Natural killer cell (primary cell): ENCODE measurements at regions not wholly inside any gene's neighbourhood (a gene's known extent, or its start where the extent isn't known, plus 50 kb on each side); places are given as distances from the start of the nearest gene placed in this dataset.

Source experiments
- ATAC-seq, 3 donors: fragments of 150-1000 bp in 2 of 3; fragments of 200-7000 bp in 1 of 3; cut with Tn5 transposase; 1 replicate in 1 of 3; 2 replicates in 2 of 3; pipeline ENCODE4 v1.10.0; 2021; ENCODE audit warnings: mild to moderate bottlenecking in 2 of 3, moderate library complexity in 2 of 3
- DNase-seq, 2 donors: peaks; one replicate each; pipeline versions ENCODE4 v3.0.0 to v3.0.0-alpha.2; 2013 to 2021; ENCODE audit warnings: mixed read lengths in 1 of 2
- H3K27ac ChIP-seq: one replicate; pipeline ENCODE4 v1.5.1; 2013; ENCODE audit warnings: mild to moderate bottlenecking, low read length
- H3K27me3 ChIP-seq: one replicate; pipeline ENCODE4 v1.6.1; 2013; ENCODE audit warnings: low read length; ENCODE audit not compliant: control insufficient read depth, insufficient read depth
- H3K36me3 ChIP-seq: one replicate; pipeline ENCODE4 v1.6.1; 2013; ENCODE audit warnings: low read length; ENCODE audit not compliant: control insufficient read depth, insufficient read depth
- H3K4me1 ChIP-seq: one replicate; pipeline ENCODE4 v1.6.1; 2013; ENCODE audit warnings: low read length; ENCODE audit not compliant: control insufficient read depth, insufficient read depth
- H3K4me3 ChIP-seq: one replicate; pipeline ENCODE4 v1.5.1; 2013; ENCODE audit warnings: low read length
- H3K9me3 ChIP-seq: one replicate; pipeline ENCODE4 v1.6.1; 2013; ENCODE audit warnings: low read length; ENCODE audit not compliant: control insufficient read depth, insufficient read depth
- H3K27ac Mint-ChIP-seq, 2 donors: one replicate each; pipeline ENCODE4 v1.8.0; 2022; ENCODE audit warnings: mild to moderate bottlenecking in 2 of 2, mixed read lengths in 2 of 2, moderate library complexity in 1 of 2
- H3K27me3 Mint-ChIP-seq, 2 donors: one replicate each; pipeline ENCODE4 v1.8.0; 2022; ENCODE audit warnings: low read depth in 2 of 2, mixed read lengths in 2 of 2
- H3K36me3 Mint-ChIP-seq: one replicate; pipeline ENCODE4 v1.8.0; 2022; ENCODE audit warnings: mixed read lengths
- H3K4me1 Mint-ChIP-seq, 2 donors: one replicate each; pipeline ENCODE4 v1.8.0; 2022; ENCODE audit warnings: mixed read lengths in 2 of 2
- H3K4me3 Mint-ChIP-seq: one replicate; pipeline ENCODE4 v1.8.0; 2022; ENCODE audit warnings: mild to moderate bottlenecking, moderate library complexity, mixed read lengths
- H3K9me3 Mint-ChIP-seq, 2 donors: one replicate each; pipeline ENCODE4 v1.8.0; 2022; ENCODE audit warnings: mixed read lengths in 2 of 2
- WGBS: methylation state at CpG from one replicate; pipeline ENCODE4 v1.1.7; 2013; ENCODE audit warnings: missing lambda C conversion rate; ENCODE audit not compliant: insufficient coverage; 5-methylcytosine and 5-hydroxymethylcytosine counted together
- intact Hi-C: fragments of 100-400 bp; cut with micrococcal nuclease; formaldehyde crosslinking; loops from one replicate; pipeline ENCODE4 v1.14.2; 2022
- TF ChIP-seq, protein P1 (sequence below): fragments of 200-600 bp; IDR thresholded peaks from one replicate; pipeline ENCODE4 v1.8.0; 2022; ENCODE audit warnings: antibody characterized with exemption

DNA sequence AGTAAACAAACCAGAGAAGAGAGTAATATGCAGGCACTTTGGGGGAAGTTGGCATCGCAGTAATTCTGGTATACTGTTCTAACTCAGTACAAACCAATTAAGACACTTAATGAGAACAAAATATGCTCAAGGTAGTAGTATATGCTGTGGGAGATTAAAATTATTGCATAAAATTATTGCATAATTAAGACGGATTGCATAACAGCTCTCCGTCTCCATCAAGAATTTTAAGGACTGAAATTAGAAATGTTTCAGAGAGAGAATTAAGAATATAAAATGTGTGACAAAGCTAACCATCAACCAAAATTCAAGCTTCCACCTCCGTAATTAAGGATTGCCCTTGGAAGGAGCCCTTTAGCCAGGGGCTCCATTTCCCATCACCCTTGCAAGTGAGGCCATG is 428.5 kb downstream of the ETS1 start:
- Histone ChIP-seq H3K4me1 (no peaks in the 10 kb centered on the region), H3K27ac (no peak overlapping the region), H3K4me3 (no peak overlapping the region), H3K9me3 (no peaks in the 10 kb centered on the region), H3K27me3 (no peaks in the 10 kb centered on the region), H3K36me3 (no peaks in the 10 kb centered on the region)
- DNase-seq (no peak), ATAC-seq (no peak)
- no peaks in the 10 kb centered on the region for H3K36me3 Mint-ChIP-seq
- H3K27ac Mint-ChIP-seq: no peak overlapping the region
- peaks cover 9 to 12% of the 10 kb centered on the region in 2 donors for H3K4me1 Mint-ChIP-seq
- intact Hi-C loops: loop anchor here (1.0 to 5.0 kb wide), 3 partner anchors 128 to 688 kb away; no protein-coding TSS in a partner anchor
- no CpG with 5 or more reads among the region's 4 CpGs for WGBS
- TF ChIP-seq, protein P1, sequence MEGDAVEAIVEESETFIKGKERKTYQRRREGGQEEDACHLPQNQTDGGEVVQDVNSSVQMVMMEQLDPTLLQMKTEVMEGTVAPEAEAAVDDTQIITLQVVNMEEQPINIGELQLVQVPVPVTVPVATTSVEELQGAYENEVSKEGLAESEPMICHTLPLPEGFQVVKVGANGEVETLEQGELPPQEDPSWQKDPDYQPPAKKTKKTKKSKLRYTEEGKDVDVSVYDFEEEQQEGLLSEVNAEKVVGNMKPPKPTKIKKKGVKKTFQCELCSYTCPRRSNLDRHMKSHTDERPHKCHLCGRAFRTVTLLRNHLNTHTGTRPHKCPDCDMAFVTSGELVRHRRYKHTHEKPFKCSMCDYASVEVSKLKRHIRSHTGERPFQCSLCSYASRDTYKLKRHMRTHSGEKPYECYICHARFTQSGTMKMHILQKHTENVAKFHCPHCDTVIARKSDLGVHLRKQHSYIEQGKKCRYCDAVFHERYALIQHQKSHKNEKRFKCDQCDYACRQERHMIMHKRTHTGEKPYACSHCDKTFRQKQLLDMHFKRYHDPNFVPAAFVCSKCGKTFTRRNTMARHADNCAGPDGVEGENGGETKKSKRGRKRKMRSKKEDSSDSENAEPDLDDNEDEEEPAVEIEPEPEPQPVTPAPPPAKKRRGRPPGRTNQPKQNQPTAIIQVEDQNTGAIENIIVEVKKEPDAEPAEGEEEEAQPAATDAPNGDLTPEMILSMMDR: no peak
- no peaks in the 10 kb centered on the region for H3K27me3 Mint-ChIP-seq
- no peak overlapping the region for H3K4me3 Mint-ChIP-seq
- no peaks in the 10 kb centered on the region for H3K9me3 Mint-ChIP-seq

GRCh38 chr11:128157423-128158298 is 429.7 kb downstream of the ETS1 start:
- TF ChIP-seq, protein P1: peak; percentile 97
- Histone ChIP-seq H3K4me1 (no peaks in the 10 kb centered on the region), H3K36me3 (no peaks in the 10 kb centered on the region), H3K27me3 (no peaks in the 10 kb centered on the region), H3K4me3 (peak overlapping the region; percentile 14), H3K9me3 (no peaks in the 10 kb centered on the region), H3K27ac (no peak overlapping the region)
- DNase-seq (peak; percentile 38 to 86), ATAC-seq (peak; percentile 86 to 94 (median 92))
- Mint-ChIP-seq H3K27ac (peak overlapping the region in 1 of 2 donors; percentile 78), H3K36me3 (no peaks in the 10 kb centered on the region), H3K9me3 (no peaks in the 10 kb centered on the region), H3K27me3 (no peaks in the 10 kb centered on the region), H3K4me1 (peaks cover 9 to 12% of the 10 kb centered on the region in 2 donors), H3K4me3 (peak overlapping the region; percentile 70)
- WGBS: 2% methylated on average over 3 of the region's 5 CpGs
- intact Hi-C loops: loop anchor here (1.0 to 5.0 kb wide), 4 partner anchors 126 to 690 kb away; no protein-coding TSS in a partner anchor

DNA sequence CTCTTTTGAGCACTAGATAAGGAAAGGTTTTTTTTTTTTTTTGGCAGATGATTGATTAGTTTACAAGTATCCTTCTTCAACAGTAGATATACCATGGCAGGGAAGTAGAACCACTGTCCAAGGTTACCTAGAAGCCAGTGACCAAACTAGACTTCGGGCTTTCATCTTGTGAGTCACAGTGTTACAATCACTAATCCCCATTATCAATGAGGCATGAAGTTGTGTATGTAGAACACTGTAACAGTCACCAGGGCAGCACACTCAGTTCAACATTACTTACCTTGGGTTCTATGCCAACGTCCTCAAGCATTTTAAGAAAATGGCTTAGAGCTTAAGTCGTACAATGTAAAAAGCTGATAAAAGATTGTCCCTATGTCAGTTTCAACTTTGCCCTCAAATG is 430.9 kb downstream of the ETS1 start:
- TF ChIP-seq, protein P1: no peak
- H3K4me1 Mint-ChIP-seq: peaks cover 9 to 12% of the 10 kb centered on the region in 2 donors
- H3K9me3 Mint-ChIP-seq: no peaks in the 10 kb centered on the region
- ATAC-seq (no peak), DNase-seq (no peak)
- H3K27me3 Mint-ChIP-seq: no peaks in the 10 kb centered on the region
- Histone ChIP-seq H3K4me1 (no peaks in the 10 kb centered on the region), H3K36me3 (no peaks in the 10 kb centered on the region), H3K9me3 (no peaks in the 10 kb centered on the region), H3K27ac (no peak overlapping the region), H3K27me3 (no peaks in the 10 kb centered on the region), H3K4me3 (no peak overlapping the region)
- H3K27ac Mint-ChIP-seq: no peak overlapping the region
- H3K4me3 Mint-ChIP-seq: no peak overlapping the region
- intact Hi-C loops: loop anchor here (5.0 kb wide), 1 partner anchor 691 kb away; no protein-coding TSS in a partner anchor
- no peaks in the 10 kb centered on the region for H3K36me3 Mint-ChIP-seq
- WGBS: 87% methylated on average over 2 of the region's 3 CpGs
